ENCODE measurements at regions not wholly inside any gene's neighbourhood (a gene's known extent, or its start where the extent isn't known, plus 50 kb on each side); places are given as distances from the start of the nearest gene placed in this dataset.
"Not testable (repeated sequence)": the region's sequence is repeated elsewhere in the genome, so short reads cannot be mapped to it uniquely, and the experiment has no call there.

GRCh38 chr11:33434294-33434693, 177.1 kb downstream of the HIPK3 start:
- Histone ChIP-seq H3K27ac (no peak overlapping the region), H3K4me1 (no peaks in the 10 kb centered on the region), H3K4me3 (no peak overlapping the region), H3K9me3 (replicated peaks) (peaks cover 3% of the 10 kb centered on the region; the same call in 1 of the 2 replicates), H3K27me3 (no peaks in the 10 kb centered on the region), H3K36me3 (no peaks in the 10 kb centered on the region)
- no peak for DNase-seq

GRCh38 chr11:33428435-33428834, 171.3 kb downstream of the HIPK3 start:
- not testable (repeated sequence) for H3K36me3 ChIP-seq; H3K9me3 ChIP-seq (replicated peaks); DNase-seq; H3K27ac ChIP-seq; H3K27me3 ChIP-seq; H3K4me3 ChIP-seq; H3K4me1 ChIP-seq

- no peaks in the 10 kb centered on the region for H3K36me3 ChIP-seq
- no peaks in the 10 kb centered on the region for H3K27me3 ChIP-seq
- H3K9me3 ChIP-seq (replicated peaks) = no peaks in the 10 kb centered on the region
- no peaks in the 10 kb centered on the region; the same call in 1 of the 2 replicates for H3K4me1 ChIP-seq
- H3K27ac ChIP-seq = no peak overlapping the region
- H3K4me3 ChIP-seq = no peak overlapping the region
- no peak for DNase-seq
Measured at GRCh38 chr11:33420959-33421566, 163.9 kb downstream of the HIPK3 start.

DNA sequence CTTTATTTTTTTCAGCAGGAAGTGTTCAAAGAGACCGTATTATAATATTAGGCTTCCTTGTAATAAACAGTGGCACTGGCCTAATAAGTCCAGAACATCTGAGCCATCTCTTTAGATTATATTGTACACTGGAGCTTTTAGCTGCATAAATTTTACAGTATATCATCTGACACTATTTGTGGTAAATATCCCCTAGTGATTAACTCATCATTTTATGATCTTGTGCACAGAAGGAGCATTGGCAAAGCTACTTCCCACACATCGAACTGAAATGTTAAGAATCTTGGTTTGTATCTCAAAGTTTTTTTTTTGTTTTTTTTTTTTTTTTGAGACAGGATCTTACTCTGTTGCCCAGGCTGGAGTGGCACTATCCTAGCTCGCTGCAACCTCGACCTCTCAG, 162.7 kb downstream of the HIPK3 start:
- H3K4me3 ChIP-seq = no peak overlapping the region
- no peak for DNase-seq
- no peaks in the 10 kb centered on the region for H3K27me3 ChIP-seq
- no peak overlapping the region for H3K27ac ChIP-seq
- no peaks in the 10 kb centered on the region for H3K36me3 ChIP-seq
- H3K4me1 ChIP-seq = no peaks in the 10 kb centered on the region; the same call in 1 of the 2 replicates
- no peaks in the 10 kb centered on the region for H3K9me3 ChIP-seq (replicated peaks)

GRCh38 chr11:33417121-33417520, 159.9 kb downstream of the HIPK3 start:
- Histone ChIP-seq H3K27me3 (no peaks in the 10 kb centered on the region), H3K4me3 (no peak overlapping the region), H3K36me3 (no peaks in the 10 kb centered on the region), H3K27ac (no peak overlapping the region), H3K9me3 (replicated peaks) (no peaks in the 10 kb centered on the region), H3K4me1 (peaks cover 3% of the 10 kb centered on the region; the same call in 1 of the 2 replicates)
- DNase-seq = no peak

- Histone ChIP-seq H3K36me3 (no peaks in the 10 kb centered on the region), H3K27ac (no peak overlapping the region), H3K4me3 (no peak overlapping the region), H3K9me3 (replicated peaks) (no peaks in the 10 kb centered on the region), H3K4me1 (peaks cover 29% of the 10 kb centered on the region), H3K27me3 (no peaks in the 10 kb centered on the region)
- DNase-seq = no peak
Measured at GRCh38 chr11:33413301-33413700, 156.1 kb downstream of the HIPK3 start.

DNA sequence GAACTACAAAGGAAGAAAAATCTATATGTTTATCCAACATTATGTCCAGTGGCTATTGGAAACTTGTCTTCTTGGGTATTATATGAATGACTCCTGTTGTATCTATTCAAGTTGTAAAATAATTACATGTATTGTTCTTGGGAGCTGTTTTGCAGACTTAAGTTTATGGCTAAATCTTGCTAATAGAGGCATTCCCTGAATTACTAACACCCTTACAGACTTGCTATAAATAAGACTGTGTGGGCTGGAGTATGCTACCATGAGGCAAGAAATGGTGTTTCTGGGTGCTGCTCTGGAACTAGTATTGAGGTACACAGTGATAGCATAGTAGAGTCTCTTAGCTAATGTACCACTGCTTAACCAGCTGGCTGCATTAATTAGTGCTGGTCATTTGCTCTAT, 155.1 kb downstream of the HIPK3 start:
- H3K27ac ChIP-seq = no peak overlapping the region
- DNase-seq = no peak
- H3K4me1 ChIP-seq = peaks cover 34% of the 10 kb centered on the region
- no peak overlapping the region for H3K4me3 ChIP-seq
- no peaks in the 10 kb centered on the region for H3K27me3 ChIP-seq
- no peaks in the 10 kb centered on the region for H3K9me3 ChIP-seq (replicated peaks)
- H3K36me3 ChIP-seq = no peaks in the 10 kb centered on the region

- H3K4me1 ChIP-seq = peaks cover 34% of the 10 kb centered on the region
- no peak for DNase-seq
Measured at GRCh38 chr11:33411751-33412150, 154.6 kb downstream of the HIPK3 start.

DNA sequence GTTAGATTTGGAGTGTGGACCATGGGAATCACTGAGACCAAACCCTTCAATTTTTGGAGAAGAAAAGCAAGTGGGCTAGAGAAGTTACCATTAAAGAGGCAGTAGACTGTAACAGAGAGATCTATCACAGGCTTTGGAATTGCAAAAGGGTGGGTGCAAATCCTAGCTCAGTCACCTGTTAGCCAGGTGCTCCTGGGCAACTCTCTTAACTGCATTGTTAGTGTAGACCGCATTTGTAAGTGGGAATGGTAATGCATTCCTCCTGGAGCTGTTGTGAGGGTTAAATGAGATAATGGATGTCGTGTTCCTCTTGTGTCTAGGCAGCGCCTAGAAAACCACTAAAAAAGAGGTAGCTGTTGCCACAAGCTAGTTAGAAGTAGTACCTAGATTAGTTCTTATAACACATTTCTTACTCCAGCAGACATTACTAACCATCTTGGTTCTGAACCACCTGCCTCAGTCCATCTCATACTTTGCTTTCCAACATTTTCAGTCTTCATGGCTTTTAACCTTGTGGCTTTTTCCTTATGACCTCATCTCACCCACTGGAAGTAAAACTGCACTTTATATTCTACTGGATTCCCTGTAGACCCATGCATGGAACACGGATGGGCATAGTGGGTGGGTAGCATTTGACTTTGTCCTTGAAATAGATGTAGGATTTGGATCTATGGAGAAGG, 153.0 kb downstream of the HIPK3 start:
- Histone ChIP-seq H3K27me3 (no peaks in the 10 kb centered on the region), H3K4me1 (peaks cover 34% of the 10 kb centered on the region), H3K9me3 (replicated peaks) (no peaks in the 10 kb centered on the region), H3K27ac (peak overlapping the region; percentile 76), H3K4me3 (no peak overlapping the region), H3K36me3 (no peaks in the 10 kb centered on the region)
- DNase-seq = peak; percentile 53 to 85

More at GRCh38 chr11:33411751-33412150, 154.6 kb downstream of the HIPK3 start:
- H3K9me3 ChIP-seq (replicated peaks) = no peaks in the 10 kb centered on the region
- no peaks in the 10 kb centered on the region for H3K27me3 ChIP-seq
- no peaks in the 10 kb centered on the region for H3K36me3 ChIP-seq
- H3K27ac ChIP-seq = no peak overlapping the region
- no peak overlapping the region for H3K4me3 ChIP-seq

Measured in SJCRH30 (cell line).